ENCODE measurements at regions not wholly inside any gene's neighbourhood (a gene's known extent, or its start where the extent isn't known, plus 50 kb on each side); places are given as distances from the start of the nearest gene placed in this dataset.

DNA sequence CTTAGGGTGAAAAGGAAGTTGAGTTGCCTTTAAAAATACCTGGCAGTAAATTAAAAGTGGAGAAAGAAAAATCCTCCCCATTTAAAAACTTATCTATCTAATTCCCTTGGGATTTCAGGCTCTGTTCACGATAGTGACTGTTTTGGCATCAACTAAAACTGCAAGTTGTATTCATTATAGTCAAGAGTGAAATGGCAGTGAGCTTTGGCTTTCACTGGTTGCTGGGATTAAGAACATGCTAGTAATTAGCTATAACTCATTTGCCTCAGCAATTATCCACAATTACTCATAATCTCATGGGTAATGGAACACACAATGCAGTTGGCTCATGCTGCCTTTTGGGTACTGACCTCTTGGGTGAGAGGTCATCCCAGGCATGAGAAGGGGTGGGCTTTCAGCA is 250.1 kb downstream of the GAS1 start:
- DNase-seq (ENCODE audit: low spot score): no peak

GRCh38 chr9:86695910-86696424 is 251.3 kb downstream of the GAS1 start:
- DNase-seq (ENCODE audit: low spot score): peak; percentile 56

DNA sequence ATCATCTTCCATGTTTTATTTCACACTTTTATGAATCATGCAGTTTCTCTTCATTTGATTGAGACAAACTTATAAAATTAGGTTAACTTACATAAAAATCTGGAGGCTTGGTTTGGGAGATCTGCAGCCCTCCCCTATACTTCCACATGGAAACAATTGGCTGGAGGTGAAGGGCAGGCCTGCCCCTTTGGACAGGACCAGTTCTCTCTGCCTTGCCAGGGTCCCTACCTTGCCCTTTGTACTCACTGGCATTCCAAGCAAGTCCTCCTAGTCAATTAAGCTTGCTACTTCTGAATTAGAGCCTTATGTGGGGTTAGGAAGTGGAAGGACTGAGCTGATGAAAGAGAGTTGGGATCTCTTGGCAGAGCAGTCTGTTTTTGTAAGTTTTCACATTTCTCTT is 257.3 kb downstream of the GAS1 start:
- no peak for DNase-seq (ENCODE audit: low spot score)

DNA sequence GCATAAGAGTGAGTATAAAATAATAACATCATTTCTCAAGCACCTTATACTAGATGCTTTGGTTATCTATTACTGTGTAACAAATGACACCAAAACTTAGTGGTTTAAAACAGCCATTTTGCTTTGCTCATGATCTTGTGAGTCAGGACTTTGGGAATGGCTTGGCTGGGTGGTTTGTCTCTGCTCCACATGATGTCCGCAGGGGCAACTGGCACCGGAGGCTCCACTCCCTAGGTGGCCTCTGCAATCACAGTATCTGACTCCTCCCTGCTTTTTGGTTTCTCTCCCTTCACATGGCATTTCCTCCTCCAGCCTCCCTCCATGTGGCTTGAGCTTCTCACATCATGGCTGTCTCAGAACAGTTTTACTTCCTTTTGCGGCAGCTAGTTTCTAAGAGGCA is 259.5 kb downstream of the GAS1 start:
- DNase-seq (ENCODE audit: low spot score): no peak

- DNase-seq (ENCODE audit: low spot score): no peak
Measured at GRCh38 chr9:86685556-86685955, 261.8 kb downstream of the GAS1 start.

DNA sequence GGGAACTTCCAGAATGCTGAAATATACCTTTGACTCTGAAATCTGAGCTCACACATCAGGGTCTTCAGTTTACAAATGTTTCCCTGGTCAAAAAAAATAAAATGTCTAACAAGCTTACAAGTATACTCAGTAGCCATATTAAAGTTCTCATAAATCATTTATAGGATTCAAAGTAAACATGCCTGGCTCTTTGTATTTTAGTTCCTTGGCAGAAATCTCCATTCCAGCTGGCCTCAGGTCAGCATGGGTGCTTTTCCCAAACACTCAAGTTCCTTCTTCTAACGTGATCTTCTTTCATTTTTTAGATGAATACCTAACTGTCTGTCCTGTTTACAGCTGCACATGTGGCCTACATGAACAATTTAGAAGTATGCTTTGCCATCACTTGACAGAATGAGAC is 263.2 kb downstream of the GAS1 start:
- no peak for DNase-seq (ENCODE audit: low spot score)

DNA sequence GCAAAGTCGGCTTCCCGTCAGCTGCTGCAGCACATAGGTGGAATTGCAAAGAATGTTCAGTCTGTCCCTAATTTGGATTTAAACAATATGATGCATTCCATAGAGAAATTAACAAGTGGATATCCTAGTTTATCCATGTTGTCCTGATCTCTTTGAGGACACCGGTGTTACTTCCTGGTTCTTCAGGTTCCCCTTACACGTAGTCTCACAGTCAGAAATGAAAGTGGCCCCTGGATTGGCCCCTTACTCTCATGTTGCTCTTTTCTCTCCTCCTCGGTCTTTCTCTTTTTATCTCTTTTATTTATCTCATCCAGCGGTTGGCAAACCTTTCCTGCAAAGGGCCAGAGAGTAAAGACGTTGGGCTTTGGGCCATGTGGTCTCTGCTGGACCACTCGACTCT is 265.1 kb downstream of the GAS1 start:
- DNase-seq (ENCODE audit: low spot score): no peak

DNA sequence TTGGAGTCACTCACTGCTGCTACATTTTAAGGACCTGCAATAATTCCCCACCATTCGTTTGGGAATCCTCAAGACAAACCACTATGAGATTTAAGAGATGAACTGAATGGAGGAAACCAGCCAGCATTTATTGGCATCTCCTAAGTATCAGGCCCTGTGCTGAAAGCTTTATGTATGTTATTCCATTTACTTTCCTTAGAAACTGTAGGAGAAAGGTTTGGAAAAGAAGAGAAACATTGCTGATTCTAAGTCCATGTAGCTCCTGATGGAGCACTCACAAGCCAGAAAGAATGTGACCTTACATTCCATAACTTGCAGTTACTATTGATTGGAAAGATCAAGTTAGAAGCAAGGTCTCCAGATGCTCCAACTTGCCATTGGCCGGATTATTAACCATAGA is 267.4 kb downstream of the GAS1 start:
- DNase-seq (ENCODE audit: low spot score): no peak

- DNase-seq (ENCODE audit: low spot score): no peak
Measured at GRCh38 chr9:86676396-86676795, 270.9 kb downstream of the GAS1 start.

GRCh38 chr9:86675805-86676204 is 271.5 kb downstream of the GAS1 start:
- DNase-seq (ENCODE audit: low spot score): peak; percentile 41

DNA sequence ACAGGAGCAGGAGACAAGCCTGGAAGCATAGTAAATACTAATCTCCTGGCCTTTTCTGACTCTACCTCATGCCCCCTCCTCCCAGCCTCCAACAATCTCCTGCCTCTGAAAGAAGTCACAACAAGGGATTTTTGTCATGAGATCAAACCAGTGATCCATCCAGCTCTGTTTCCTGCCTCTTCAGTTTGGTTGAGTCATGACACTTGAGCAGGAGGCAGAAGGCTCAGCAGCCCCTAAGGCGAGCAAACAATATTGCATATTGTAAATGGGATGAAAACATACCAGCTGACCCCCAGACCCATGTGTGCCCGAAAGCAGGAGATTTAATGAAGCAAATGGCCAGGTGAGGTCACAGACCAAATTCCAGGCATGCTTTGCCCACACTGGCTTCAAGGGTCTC is 272.8 kb downstream of the GAS1 start:
- no peak for DNase-seq (ENCODE audit: low spot score)

DNA sequence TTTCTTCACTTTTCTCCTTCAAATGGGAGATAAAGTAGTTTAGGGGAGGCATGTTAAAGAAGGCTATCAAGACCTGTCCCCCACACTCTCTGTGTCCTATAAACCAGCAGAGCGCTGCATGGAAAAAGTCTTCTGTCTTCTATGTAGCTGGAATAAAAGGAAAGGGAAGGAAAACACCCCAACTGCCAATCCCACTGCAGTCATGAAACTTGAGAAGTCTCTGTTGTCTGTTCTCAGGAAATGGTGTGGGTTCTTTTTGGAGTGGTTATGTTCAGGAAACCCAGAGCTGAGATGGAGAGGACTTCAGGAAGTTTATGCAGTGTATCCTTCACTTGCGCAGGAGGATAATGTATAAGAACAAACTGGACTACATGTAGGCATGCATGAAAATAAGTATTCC is 274.3 kb downstream of the GAS1 start:
- DNase-seq (ENCODE audit: low spot score): no peak

DNA sequence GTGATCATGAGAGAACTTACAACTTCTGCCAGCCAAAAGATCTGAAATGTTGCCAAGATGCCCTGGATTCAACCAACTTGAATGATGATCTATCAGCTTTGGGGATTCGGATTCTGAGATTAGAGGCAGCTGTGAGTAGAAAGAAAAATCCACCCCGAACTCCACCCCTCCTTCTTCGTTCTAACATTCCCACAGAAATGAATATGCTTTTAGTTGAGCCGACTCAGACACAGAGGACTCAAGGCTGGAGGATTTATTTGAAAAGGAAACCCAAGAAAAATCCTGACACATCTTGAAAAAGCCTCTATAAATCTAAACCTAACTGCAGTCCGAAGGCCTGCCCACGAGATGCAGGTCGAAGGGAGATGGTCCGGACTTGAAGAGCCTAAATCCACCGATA is 275.0 kb downstream of the GAS1 start:
- DNase-seq (ENCODE audit: low spot score): peak; percentile 90

DNA sequence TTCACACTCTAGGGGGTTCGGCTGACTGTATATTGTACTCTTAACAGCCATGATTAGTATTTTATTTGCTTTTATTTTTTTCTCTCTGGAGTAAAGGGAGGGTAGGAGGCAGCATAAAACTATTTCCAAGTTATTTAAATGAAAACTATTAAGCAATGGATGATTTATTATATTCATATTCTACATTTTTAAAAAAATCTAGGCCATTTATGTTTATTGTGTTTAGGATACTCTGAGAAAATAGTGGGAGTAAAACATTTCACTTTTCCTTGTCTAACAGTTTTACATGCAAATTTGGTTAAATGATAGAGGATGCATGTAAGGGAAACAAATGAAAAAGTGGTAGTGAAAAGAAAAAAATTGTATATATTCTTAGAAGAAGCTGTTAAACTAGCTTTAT is 276.3 kb downstream of the GAS1 start:
- DNase-seq (ENCODE audit: low spot score): no peak

DNA sequence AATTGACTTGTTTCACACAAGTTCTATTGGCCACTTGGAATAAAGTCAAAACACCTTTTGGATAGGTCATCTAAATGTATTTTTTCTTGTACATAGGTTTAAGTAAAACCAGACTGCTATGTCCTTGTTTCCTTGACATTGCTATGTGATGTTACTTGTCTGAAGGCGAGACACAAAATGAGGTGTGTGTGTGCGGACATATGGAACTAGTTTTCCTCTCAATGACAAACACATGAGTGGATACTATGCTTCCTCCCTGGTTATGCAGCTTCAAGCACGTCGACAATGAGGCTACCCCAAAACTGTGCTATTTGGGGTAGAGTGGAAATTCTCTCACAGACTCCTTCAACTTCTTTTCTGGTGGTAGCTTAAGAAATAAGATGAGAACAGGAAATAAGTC is 276.8 kb downstream of the GAS1 start:
- no peak for DNase-seq (ENCODE audit: low spot score)

DNA sequence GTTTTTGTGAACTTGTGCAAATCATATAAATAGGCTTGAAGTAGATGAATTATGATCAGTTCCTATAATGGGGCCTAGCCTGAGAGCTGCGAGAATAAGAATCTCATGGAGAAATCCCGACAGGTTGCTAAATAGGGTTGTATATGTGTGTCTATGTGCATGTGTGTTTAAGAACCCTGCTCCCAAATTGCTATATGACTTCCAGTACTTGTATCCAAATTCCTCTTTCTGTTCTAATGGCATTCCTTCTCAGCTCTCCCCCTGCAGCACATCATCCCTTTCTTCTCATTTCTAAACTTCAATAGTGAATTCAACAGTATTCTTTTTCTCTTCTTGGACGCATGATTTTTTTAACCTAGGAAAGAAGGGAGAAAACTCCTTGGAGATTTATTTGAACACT is 277.2 kb downstream of the GAS1 start:
- DNase-seq (ENCODE audit: low spot score): no peak

- DNase-seq (ENCODE audit: low spot score): no peak
Measured at GRCh38 chr9:86669422-86669821, 277.9 kb downstream of the GAS1 start.

DNA sequence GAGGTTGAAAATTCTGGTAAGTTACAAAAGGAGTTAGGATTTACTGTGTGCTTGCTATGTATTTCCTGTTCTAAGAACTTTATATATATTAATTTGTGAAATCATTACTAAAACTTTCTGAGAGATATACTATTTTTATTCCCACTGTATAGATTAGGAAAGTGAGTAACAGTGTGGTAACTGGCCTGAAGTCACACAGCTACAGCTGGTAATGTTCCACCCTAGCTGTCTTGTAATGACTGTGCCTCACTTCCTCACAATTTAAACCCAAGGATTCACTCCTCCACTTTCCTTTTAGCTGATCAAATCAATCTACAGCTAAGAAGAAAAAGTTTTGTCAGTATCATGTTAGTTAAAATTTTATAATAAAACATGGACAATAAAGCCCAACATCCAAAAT is 278.8 kb downstream of the GAS1 start:
- DNase-seq (ENCODE audit: low spot score): no peak

- no peak for DNase-seq (ENCODE audit: low spot score)
Measured at GRCh38 chr9:86667307-86667706, 280.0 kb downstream of the GAS1 start.

- no peak for DNase-seq (ENCODE audit: low spot score)
Measured at GRCh38 chr9:86665416-86665815, 281.9 kb downstream of the GAS1 start.

GRCh38 chr9:86664603-86665002 is 282.7 kb downstream of the GAS1 start:
- DNase-seq (ENCODE audit: low spot score): no peak

DNA sequence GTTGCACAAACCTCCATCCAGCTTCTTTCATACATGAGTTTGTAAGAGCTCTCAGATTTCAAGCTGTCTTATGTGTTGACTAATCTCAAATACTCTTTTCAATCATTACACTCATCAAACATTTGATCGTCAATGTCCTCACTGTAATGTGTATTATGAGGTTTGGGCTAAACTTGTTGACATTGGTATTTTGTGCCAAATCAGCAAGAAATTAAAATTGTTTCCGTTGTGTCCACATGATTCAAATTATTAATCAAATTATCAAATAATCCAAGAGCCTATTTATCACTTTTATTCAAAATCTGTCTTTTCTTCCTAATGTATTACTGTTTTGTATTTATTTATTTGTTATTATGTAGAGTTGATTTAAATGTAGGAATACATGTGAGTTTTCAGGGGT is 283.4 kb downstream of the GAS1 start:
- no peak for DNase-seq (ENCODE audit: low spot score)

DNA sequence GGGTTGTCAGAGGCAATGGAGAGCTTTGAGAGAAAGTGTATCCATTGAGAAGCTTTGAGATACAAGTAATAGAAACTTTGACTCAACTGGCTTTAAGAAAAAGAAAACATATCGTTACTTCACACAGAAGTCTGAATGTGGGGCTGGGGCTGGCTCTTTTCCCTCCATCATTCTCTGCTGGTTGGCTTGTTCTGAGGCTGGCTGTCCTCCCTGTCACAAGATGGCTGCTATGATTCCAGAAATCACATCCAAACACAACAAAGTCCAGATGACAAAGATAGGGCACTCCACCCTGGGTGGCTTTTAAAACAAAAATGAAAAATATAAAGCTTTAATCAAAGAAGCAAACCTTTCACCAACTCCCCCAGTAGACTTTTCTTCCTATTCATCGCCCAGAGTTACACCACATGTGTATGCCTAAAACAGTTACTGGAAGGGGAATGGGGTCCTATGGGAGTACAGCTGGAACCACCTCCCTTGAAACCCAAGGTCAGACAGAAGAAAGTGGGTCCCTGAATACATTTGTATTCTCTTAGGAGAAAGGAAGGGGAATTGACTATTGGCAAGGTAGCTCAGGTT is 284.3 kb downstream of the GAS1 start:
- no peak for DNase-seq (ENCODE audit: low spot score)

Measured in umbilical cord (tissue), 1 donor.